Neuronal stem cell (in vitro differentiated cells): ENCODE measurements at regions not wholly inside any gene's neighbourhood (a gene's known extent, or its start where the extent isn't known, plus 50 kb on each side); places are given as distances from the start of the nearest gene placed in this dataset.

ENCODE experiments used
- DNase-seq: peaks from one replicate; pipeline ENCODE4 v3.0.0-alpha.2; 2013; ENCODE audit warnings: low spot score
- H2AFZ ChIP-seq: one replicate; pipeline ENCODE4 v1.6.1; 2013; ENCODE audit warnings: mild to moderate bottlenecking, low read length, inconsistent platforms
- H2AK5ac ChIP-seq: 2 replicates; pipeline ENCODE4 v1.6.1; 2013; ENCODE audit warnings: low read depth, mild to moderate bottlenecking, inconsistent platforms, low read length, moderate library complexity, mixed read lengths
- H2BK120ac ChIP-seq: 2 replicates; pipeline ENCODE4 v1.6.1; 2013; ENCODE audit warnings: low read depth, mild to moderate bottlenecking, inconsistent platforms, low read length, moderate library complexity, mixed read lengths
- H2BK12ac ChIP-seq: one replicate; pipeline ENCODE4 v1.6.1; 2013; ENCODE audit warnings: low read length, inconsistent platforms
- H2BK15ac ChIP-seq: 2 replicates; pipeline ENCODE4 v1.6.1; 2013; ENCODE audit warnings: mild to moderate bottlenecking, low read length, inconsistent platforms, mixed read lengths
- H2BK5ac ChIP-seq: one replicate; pipeline ENCODE4 v1.6.1; 2013; ENCODE audit warnings: inconsistent platforms, mild to moderate bottlenecking, low read length, moderate library complexity
- H3K14ac ChIP-seq: one replicate; pipeline ENCODE4 v1.6.1; 2013; ENCODE audit warnings: low read length, inconsistent platforms
- H3K18ac ChIP-seq: 2 replicates; pipeline ENCODE4 v1.6.1; 2013; ENCODE audit warnings: low read length, inconsistent platforms
- H3K23ac ChIP-seq: 2 replicates; pipeline ENCODE4 v1.6.1; 2013; ENCODE audit warnings: low read depth, mild to moderate bottlenecking, mixed read lengths, low read length, inconsistent platforms; ENCODE audit not compliant: poor library complexity
- H3K27ac ChIP-seq: replicated peaks from 3 replicates; pipeline ENCODE4 v1.5.1; 2013; ENCODE audit warnings: low read length, inconsistent platforms
- H3K27me3 ChIP-seq, 3 experiments: 2 replicates each; pipeline ENCODE4 v1.6.1; 2013; ENCODE audit warnings: low read length in 3 of 3, mild to moderate bottlenecking in 2 of 3, inconsistent platforms in 1 of 3, low read depth in 1 of 3, mixed read lengths in 1 of 3, moderate library complexity in 1 of 3; ENCODE audit not compliant: control insufficient read depth in 3 of 3, insufficient read depth in 3 of 3
- H3K36me3 ChIP-seq, 2 donors: replicated peaks in 1 of 2; 2 replicates each; pipeline ENCODE4 v1.6.1; 2013; ENCODE audit warnings: low read length in 2 of 2; ENCODE audit not compliant: control insufficient read depth in 2 of 2, insufficient read depth in 2 of 2
- H3K4ac ChIP-seq: 2 replicates; pipeline ENCODE4 v1.6.1; 2013; ENCODE audit warnings: inconsistent platforms, mild to moderate bottlenecking, low read length, moderate library complexity
- H3K4me1 ChIP-seq, 2 donors: 1 replicate in 1 of 2; 2 replicates in 1 of 2; pipeline ENCODE4 v1.6.1; 2013; ENCODE audit warnings: low read length in 2 of 2, low read depth in 1 of 2; ENCODE audit not compliant: control insufficient read depth in 2 of 2, insufficient read depth in 1 of 2
- H3K4me2 ChIP-seq: one replicate; pipeline ENCODE4 v1.6.1; 2013; ENCODE audit warnings: mild to moderate bottlenecking, low read length, inconsistent platforms; ENCODE audit not compliant: insufficient read depth, poor library complexity, severe bottlenecking
- H3K4me3 ChIP-seq, 2 donors: 2 replicates each; pipeline ENCODE4 v1.5.1; 2013; ENCODE audit warnings: low read length in 2 of 2, mild to moderate bottlenecking in 2 of 2, inconsistent platforms in 1 of 2, moderate library complexity in 1 of 2
- H3K79me1 ChIP-seq: one replicate; pipeline ENCODE4 v1.6.1; 2013; ENCODE audit warnings: low read depth, mild to moderate bottlenecking, inconsistent platforms, low read length, moderate library complexity
- H3K9ac ChIP-seq: one replicate; pipeline ENCODE4 v1.6.1; 2013; ENCODE audit warnings: mild to moderate bottlenecking, low read depth, low read length, inconsistent platforms; ENCODE audit not compliant: poor library complexity
- H3K9me3 ChIP-seq, 2 donors: replicated peaks in 1 of 2; 2 replicates each; pipeline versions ENCODE3 to v1.6.1; 2013; ENCODE audit warnings: low read length in 2 of 2, mild to moderate bottlenecking in 2 of 2, inconsistent platforms in 1 of 2, low read depth in 1 of 2, mixed read lengths in 1 of 2, moderate library complexity in 1 of 2; ENCODE audit not compliant: control insufficient read depth in 2 of 2, insufficient read depth in 1 of 2
- H4K8ac ChIP-seq: one replicate; pipeline ENCODE4 v1.6.1; 2013; ENCODE audit warnings: low read depth, mild to moderate bottlenecking, inconsistent platforms, low read length, moderate library complexity
- H4K91ac ChIP-seq: one replicate; pipeline ENCODE4 v1.6.1; 2013; ENCODE audit warnings: low read length, low read depth, mild to moderate bottlenecking, inconsistent platforms; ENCODE audit not compliant: poor library complexity
- WGBS, 2 donors: extraction: QIAGEN DNeasy Blood & Tissue Kit; methylation state at CpG; one replicate each; pipeline ENCODE4 v1.1.7; 2013; ENCODE audit warnings: missing lambda C conversion rate in 2 of 2, mixed read lengths in 1 of 2; ENCODE audit not compliant: insufficient read length in 2 of 2, insufficient replicate concordance in 1 of 2; ENCODE audit errors: extremely low coverage in 2 of 2; 5-methylcytosine and 5-hydroxymethylcytosine counted together

- Histone ChIP-seq H4K8ac (no peak overlapping the region), H2BK12ac (no peak overlapping the region), H3K4me1 (no peaks in the 10 kb centered on the region), H2BK15ac (no peak overlapping the region), H3K4ac (no peak overlapping the region), H3K23ac (no peak overlapping the region), H3K9me3 (peaks cover 0 to 13% of the 10 kb centered on the region in 2 donors), H4K91ac (no peak overlapping the region), H3K27me3 (no peaks in the 10 kb centered on the region), H3K18ac (no peak overlapping the region), H3K27ac (no peak overlapping the region), H2BK120ac (no peak overlapping the region), H3K14ac (no peak overlapping the region), H3K79me1 (no peaks in the 10 kb centered on the region), H3K9ac (no peak overlapping the region), H3K4me3 (no peak overlapping the region), H2AFZ (no peak overlapping the region), H2AK5ac (no peak overlapping the region), H3K36me3 (peaks cover 0 to 2% of the 10 kb centered on the region in 2 donors), H3K4me2 (no peak overlapping the region), H2BK5ac (no peak overlapping the region)
- no peak for DNase-seq
Observed at GRCh38 chr16:72598696-72599095, 426.7 kb upstream of the PMFBP1 start.

GRCh38 chr16:72597938-72598337, 426.0 kb upstream of the PMFBP1 start:
- no peak for DNase-seq
- H3K4me1 ChIP-seq, result no peaks in the 10 kb centered on the region
- H2AK5ac ChIP-seq, result no peak overlapping the region
- peaks cover 0 to 10% of the 10 kb centered on the region in 2 donors for H3K9me3 ChIP-seq
- no peak overlapping the region for H3K4ac ChIP-seq
- no peak overlapping the region for H3K23ac ChIP-seq
- no peak overlapping the region for H3K14ac ChIP-seq
- no peak overlapping the region for H4K8ac ChIP-seq
- no peak overlapping the region for H2BK120ac ChIP-seq
- H2BK12ac ChIP-seq, result no peak overlapping the region
- no CpG with 5 or more reads among the region's 3 CpGs for WGBS, 2 donors
- no peak overlapping the region for H3K4me3 ChIP-seq
- no peak overlapping the region for H3K4me2 ChIP-seq
- H3K9ac ChIP-seq, result no peak overlapping the region
- H3K79me1 ChIP-seq, result no peaks in the 10 kb centered on the region
- no peak overlapping the region for H2BK5ac ChIP-seq
- no peaks in the 10 kb centered on the region for H3K27me3 ChIP-seq
- peaks cover 0 to 2% of the 10 kb centered on the region in 2 donors for H3K36me3 ChIP-seq
- H3K18ac ChIP-seq, result no peak overlapping the region
- no peak overlapping the region for H3K27ac ChIP-seq
- no peak overlapping the region for H2BK15ac ChIP-seq
- H4K91ac ChIP-seq, result no peak overlapping the region
- H2AFZ ChIP-seq, result no peak overlapping the region

GRCh38 chr16:72596373-72596772, 424.4 kb upstream of the PMFBP1 start:
- Histone ChIP-seq H3K4me1 (no peaks in the 10 kb centered on the region), H3K27me3 (no peaks in the 10 kb centered on the region), H3K18ac (no peak overlapping the region), H3K9ac (no peak overlapping the region), H3K4ac (no peak overlapping the region), H2BK120ac (no peak overlapping the region), H2BK12ac (no peak overlapping the region), H3K27ac (no peak overlapping the region), H3K79me1 (no peaks in the 10 kb centered on the region), H3K14ac (no peak overlapping the region), H2BK15ac (no peak overlapping the region), H3K23ac (no peak overlapping the region), H4K91ac (no peak overlapping the region), H3K36me3 (peaks cover 0 to 2% of the 10 kb centered on the region in 2 donors), H2AK5ac (no peak overlapping the region), H2BK5ac (no peak overlapping the region), H2AFZ (no peak overlapping the region), H3K9me3 (no peaks in the 10 kb centered on the region), H3K4me2 (no peak overlapping the region), H3K4me3 (no peak overlapping the region), H4K8ac (no peak overlapping the region)
- no peak for DNase-seq
- no CpG with 5 or more reads among the region's 3 CpGs for WGBS, 2 donors

- H3K79me1 ChIP-seq, result no peaks in the 10 kb centered on the region
- no peak overlapping the region for H2BK5ac ChIP-seq
- H3K4ac ChIP-seq, result no peak overlapping the region
- H3K27ac ChIP-seq, result no peak overlapping the region
- H3K4me3 ChIP-seq, result no peak overlapping the region
- H3K27me3 ChIP-seq, result no peaks in the 10 kb centered on the region
- no peak overlapping the region for H3K14ac ChIP-seq
- no CpG with 5 or more reads among the region's 2 CpGs for WGBS, 2 donors
- H2AFZ ChIP-seq, result no peak overlapping the region
- no peak overlapping the region for H3K18ac ChIP-seq
- no peak overlapping the region for H2BK12ac ChIP-seq
- no peak for DNase-seq
- no peak overlapping the region for H3K23ac ChIP-seq
- no peak overlapping the region for H4K8ac ChIP-seq
- peaks cover 0 to 3% of the 10 kb centered on the region in 2 donors for H3K4me1 ChIP-seq
- H4K91ac ChIP-seq, result no peak overlapping the region
- H3K9me3 ChIP-seq, result no peaks in the 10 kb centered on the region
- no peak overlapping the region for H2BK120ac ChIP-seq
- no peak overlapping the region for H3K9ac ChIP-seq
- H2BK15ac ChIP-seq, result no peak overlapping the region
- H2AK5ac ChIP-seq, result no peak overlapping the region
- H3K36me3 ChIP-seq, result no peaks in the 10 kb centered on the region
- no peak overlapping the region for H3K4me2 ChIP-seq
Observed at GRCh38 chr16:72590151-72590937, 418.4 kb upstream of the PMFBP1 start.
